MCF 10A (cell line): ENCODE measurements at regions not wholly inside any gene's neighbourhood (a gene's known extent, or its start where the extent isn't known, plus 50 kb on each side); places are given as distances from the start of the nearest gene placed in this dataset.

Experiments used
- BruUV-seq: library from RNA; stranded (reverse); fragments of 400-500 nt; replicated peaks from 2 replicates; lab custom pipeline; 2021; lab: Mats Ljungman, UMichigan
- CTCF ChIA-PET: fragments of 300-600 bp; sonication (Branson Sonifier 250); formaldehyde crosslinking; extraction: SDS; loops from one replicate; lab custom pipeline; 2021; ENCODE audit warnings: antibody characterized with exemption, inconsistent platforms; lab: Yijun Ruan, JAX
- POLR2A ChIA-PET: fragments of 300-600, 350-650 bp; sonication (Branson Sonifier 250); formaldehyde crosslinking; extraction: SDS; loops from one replicate; lab custom pipeline; 2020; ENCODE audit warnings: antibody characterized with exemption, inconsistent platforms; lab: Yijun Ruan, JAX
- DNase-seq: peaks from one replicate; pipeline ENCODE4 v3.0.0-alpha.2; 2018; ENCODE audit not compliant: unreplicated experiment
- H3K27ac Mint-ChIP-seq: one replicate; pipeline ENCODE4 v1.8.0; 2022; ENCODE audit warnings: mild to moderate bottlenecking, low read depth, mixed read lengths; ENCODE audit not compliant: unreplicated experiment
- H3K27me3 Mint-ChIP-seq: one replicate; pipeline ENCODE4 v1.8.0; 2022; ENCODE audit warnings: mixed read lengths; ENCODE audit not compliant: insufficient read depth, unreplicated experiment
- H3K36me3 Mint-ChIP-seq: one replicate; pipeline ENCODE4 v1.8.0; 2022; ENCODE audit warnings: mild to moderate bottlenecking, moderate library complexity, mixed read lengths; ENCODE audit not compliant: insufficient read depth, unreplicated experiment
- H3K4me1 Mint-ChIP-seq: one replicate; pipeline ENCODE4 v1.8.0; 2022; ENCODE audit warnings: mixed read lengths; ENCODE audit not compliant: insufficient read depth, unreplicated experiment
- H3K4me3 Mint-ChIP-seq: one replicate; pipeline ENCODE4 v1.8.0; 2022; ENCODE audit warnings: mild to moderate bottlenecking, moderate library complexity, mixed read lengths; ENCODE audit not compliant: unreplicated experiment
- H3K9me3 Mint-ChIP-seq: one replicate; pipeline ENCODE4 v1.8.0; 2022; ENCODE audit warnings: mixed read lengths; ENCODE audit not compliant: unreplicated experiment
- CTCF ChIP-seq: fragments of 200-600 bp; IDR thresholded peaks from one replicate; pipeline ENCODE4 v1.8.0; 2022; ENCODE audit warnings: antibody characterized with exemption, mild to moderate bottlenecking; ENCODE audit not compliant: unreplicated experiment
- intact Hi-C: fragments of 100-400 bp; cut with micrococcal nuclease; formaldehyde crosslinking; loops from 2 replicates; pipeline ENCODE4 v1.14.1; 2022

GRCh38 chr5:29642601-29643000 lies 1550.9 kb upstream of the CDH6 start:
- no peaks in the 10 kb centered on the region for H3K36me3 Mint-ChIP-seq
- ChIA-PET POLR2A (interaction anchor here (0.6 kb wide), 1 partner anchor 31 kb away, joined by 3 read pairs; no protein-coding TSS in a partner anchor), CTCF (no interaction called here)
- intact Hi-C loops = no loop called here
- no peaks in the 10 kb centered on the region for H3K27me3 Mint-ChIP-seq
- TF ChIP-seq CTCF = no peak
- peaks cover 10% of the 10 kb centered on the region for H3K9me3 Mint-ChIP-seq
- no peaks in the 10 kb centered on the region for H3K4me1 Mint-ChIP-seq
- BruUV-seq = no TSS peak
- H3K27ac Mint-ChIP-seq = no peak overlapping the region
- no peak for DNase-seq
- no peak overlapping the region for H3K4me3 Mint-ChIP-seq

GRCh38 chr5:29614206-29614605 lies 1579.3 kb upstream of the CDH6 start:
- TF ChIP-seq CTCF = no peak
- H3K27ac Mint-ChIP-seq = no peak overlapping the region
- ChIA-PET POLR2A (interaction anchor here (0.7 kb wide), 1 partner anchor 182 kb away, joined by 3 read pairs; no protein-coding TSS in a partner anchor), CTCF (interaction anchor here (0.6 kb wide), 1 partner anchor 454 kb away, joined by 3 read pairs; no protein-coding TSS in a partner anchor)
- intact Hi-C loops = no loop called here
- no peaks in the 10 kb centered on the region for H3K9me3 Mint-ChIP-seq
- BruUV-seq = no TSS peak
- H3K4me1 Mint-ChIP-seq = peaks cover 5% of the 10 kb centered on the region
- no peaks in the 10 kb centered on the region for H3K36me3 Mint-ChIP-seq
- no peak overlapping the region for H3K4me3 Mint-ChIP-seq
- DNase-seq = peak; percentile 65
- no peaks in the 10 kb centered on the region for H3K27me3 Mint-ChIP-seq

- BruUV-seq = no TSS peak
- peaks cover 25% of the 10 kb centered on the region for H3K9me3 Mint-ChIP-seq
- no peak for TF ChIP-seq CTCF
- no peak overlapping the region for H3K27ac Mint-ChIP-seq
- H3K4me3 Mint-ChIP-seq = no peak overlapping the region
- peaks cover 6% of the 10 kb centered on the region for H3K4me1 Mint-ChIP-seq
- H3K36me3 Mint-ChIP-seq = no peaks in the 10 kb centered on the region
- H3K27me3 Mint-ChIP-seq = no peaks in the 10 kb centered on the region
- POLR2A ChIA-PET = interaction anchor here (0.6 kb wide), 1 partner anchor 1903 kb away, joined by 3 read pairs; no protein-coding TSS in a partner anchor
- CTCF ChIA-PET = interaction anchor here (0.6 kb wide), 1 partner anchor 1255 kb away, joined by 3 read pairs; no protein-coding TSS in a partner anchor
- DNase-seq = no peak
- intact Hi-C loops = no loop called here
These were observed 1605.2 kb upstream of the CDH6 start for GRCh38 chr5:29588236-29588635.

GRCh38 chr5:29587832-29588231 lies 1605.7 kb upstream of the CDH6 start:
- TF ChIP-seq CTCF = no peak
- H3K27me3 Mint-ChIP-seq = no peaks in the 10 kb centered on the region
- POLR2A ChIA-PET = interaction anchor here (0.6 kb wide), 1 partner anchor 1903 kb away, joined by 3 read pairs; no protein-coding TSS in a partner anchor
- no peak overlapping the region for H3K27ac Mint-ChIP-seq
- intact Hi-C loops = no loop called here
- CTCF ChIA-PET = interaction anchor here (0.6 kb wide), 1 partner anchor 1255 kb away, joined by 3 read pairs; no protein-coding TSS in a partner anchor
- peaks cover 28% of the 10 kb centered on the region for H3K9me3 Mint-ChIP-seq
- no peaks in the 10 kb centered on the region for H3K36me3 Mint-ChIP-seq
- no peak for DNase-seq
- no TSS peak for BruUV-seq
- peaks cover 6% of the 10 kb centered on the region for H3K4me1 Mint-ChIP-seq
- H3K4me3 Mint-ChIP-seq = no peak overlapping the region
